GM21360 (cell line): ENCODE measurements at regions not wholly inside any gene's neighbourhood (a gene's known extent, or its start where the extent isn't known, plus 50 kb on each side); places are given as distances from the start of the nearest gene placed in this dataset.

ENCODE experiments used
- ATAC-seq: cut with Tn5 transposase; IDR thresholded peaks from one replicate; pipeline ENCODE4 v1.9.1; 2021; ENCODE audit warnings: mild to moderate bottlenecking, moderate library complexity; ENCODE audit not compliant: unreplicated experiment

DNA sequence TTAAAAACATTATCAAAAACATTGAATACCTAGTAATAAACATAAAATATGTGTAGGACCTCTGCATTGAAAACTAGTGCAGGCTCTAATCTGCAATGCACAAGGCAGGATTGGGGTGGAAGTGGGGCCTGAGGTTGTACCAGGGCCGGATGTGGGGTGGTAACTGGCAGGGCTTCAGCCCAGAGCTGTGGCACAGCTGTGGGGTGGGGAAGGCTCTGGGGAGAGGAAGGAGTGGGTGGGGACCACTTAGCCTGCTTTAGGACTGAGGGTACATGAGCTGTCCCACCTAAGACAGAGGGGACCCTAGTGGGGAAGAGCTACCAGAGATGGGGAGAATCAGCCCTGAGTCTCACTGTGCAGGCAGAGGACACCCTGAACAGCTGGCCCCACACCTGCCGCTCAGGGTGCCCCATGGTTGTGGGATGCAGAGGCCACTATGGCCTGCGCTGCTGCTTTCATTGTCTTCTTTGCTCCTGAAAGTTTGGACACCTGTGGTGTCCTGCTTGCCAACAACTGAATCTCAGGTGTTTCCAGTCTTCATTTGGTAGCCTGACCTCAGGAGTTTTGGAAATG lies 311.4 kb downstream of the TLE4 start:
- no peak for ATAC-seq

DNA sequence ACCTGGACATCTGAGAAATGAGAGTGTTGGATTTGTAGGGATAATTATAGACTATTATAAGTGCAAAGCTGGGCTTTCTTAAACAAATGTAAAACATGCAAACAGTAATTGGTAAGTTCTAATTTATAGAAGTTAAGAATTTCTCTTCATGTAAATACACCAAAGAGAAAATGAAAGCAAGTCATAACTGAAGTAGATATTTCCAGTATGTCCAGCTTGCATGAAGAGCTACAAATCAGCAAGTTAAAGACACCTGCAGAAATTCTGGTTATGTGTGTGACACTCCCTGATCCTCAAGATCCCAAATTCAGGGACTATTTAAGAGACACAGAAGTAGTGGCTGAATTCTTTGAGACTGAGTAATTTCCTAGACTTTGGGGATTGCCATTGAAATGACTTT lies 308.9 kb downstream of the TLE4 start:
- no peak for ATAC-seq

DNA sequence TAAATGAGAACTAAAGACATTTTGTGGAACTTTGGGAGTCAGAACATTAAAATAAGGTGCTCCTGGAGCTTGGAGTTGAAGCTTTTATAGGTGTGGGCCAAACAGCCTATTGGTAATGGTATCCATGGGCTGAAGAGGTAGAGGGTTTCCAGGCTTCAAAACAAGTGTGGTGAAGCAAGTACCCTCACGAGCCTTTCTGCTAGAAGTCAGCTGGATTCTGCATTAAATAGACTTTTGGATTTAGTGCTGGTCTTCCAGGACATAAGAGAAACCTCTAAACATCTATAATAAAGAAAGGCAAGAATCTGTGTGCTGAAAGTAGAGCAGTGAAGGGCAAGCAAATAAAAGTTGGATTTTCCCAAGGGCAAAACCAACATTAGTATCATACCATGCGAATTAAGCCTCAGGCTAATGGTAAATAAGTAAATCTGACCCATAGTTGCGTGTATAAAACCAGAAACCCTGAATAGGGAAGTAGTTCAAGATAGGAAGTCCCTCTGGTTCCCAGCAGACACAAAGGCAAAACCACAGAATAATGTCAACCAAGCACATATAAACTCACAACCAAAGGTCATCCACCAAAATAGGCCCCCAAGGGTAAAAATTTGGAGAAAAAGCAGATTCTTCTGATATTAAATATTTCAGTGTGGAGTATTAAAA lies 306.3 kb downstream of the TLE4 start:
- ATAC-seq = no peak

DNA sequence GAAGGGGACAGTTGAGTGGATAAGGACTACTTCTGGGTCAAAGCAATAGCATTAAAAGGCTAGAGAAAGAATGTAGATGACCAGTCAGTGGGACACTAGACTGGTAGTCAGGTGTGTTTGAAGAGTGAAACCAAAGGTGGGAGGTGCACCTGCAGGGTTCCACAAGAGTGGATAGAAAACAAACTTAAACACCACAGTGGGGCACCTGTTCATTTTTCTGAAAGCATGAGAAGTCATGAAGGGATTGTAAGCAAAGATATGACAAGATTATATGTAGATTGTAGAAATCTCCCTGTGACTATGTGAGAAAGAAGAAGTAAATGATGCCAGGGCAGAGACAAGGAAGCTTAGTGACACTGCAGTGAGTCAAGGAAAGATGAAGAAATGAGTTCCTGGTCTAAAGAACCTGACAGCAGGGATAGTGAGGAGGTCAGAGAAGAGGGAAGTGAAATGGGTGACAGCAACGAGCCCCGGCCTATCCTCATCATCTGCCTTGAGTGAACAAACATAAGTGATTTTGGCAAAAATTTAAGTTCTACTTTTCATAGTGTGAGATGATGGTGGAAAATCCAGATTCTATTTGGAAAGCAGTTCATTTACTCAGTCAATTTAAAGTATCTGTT lies 296.9 kb downstream of the TLE4 start:
- ATAC-seq = no peak

DNA sequence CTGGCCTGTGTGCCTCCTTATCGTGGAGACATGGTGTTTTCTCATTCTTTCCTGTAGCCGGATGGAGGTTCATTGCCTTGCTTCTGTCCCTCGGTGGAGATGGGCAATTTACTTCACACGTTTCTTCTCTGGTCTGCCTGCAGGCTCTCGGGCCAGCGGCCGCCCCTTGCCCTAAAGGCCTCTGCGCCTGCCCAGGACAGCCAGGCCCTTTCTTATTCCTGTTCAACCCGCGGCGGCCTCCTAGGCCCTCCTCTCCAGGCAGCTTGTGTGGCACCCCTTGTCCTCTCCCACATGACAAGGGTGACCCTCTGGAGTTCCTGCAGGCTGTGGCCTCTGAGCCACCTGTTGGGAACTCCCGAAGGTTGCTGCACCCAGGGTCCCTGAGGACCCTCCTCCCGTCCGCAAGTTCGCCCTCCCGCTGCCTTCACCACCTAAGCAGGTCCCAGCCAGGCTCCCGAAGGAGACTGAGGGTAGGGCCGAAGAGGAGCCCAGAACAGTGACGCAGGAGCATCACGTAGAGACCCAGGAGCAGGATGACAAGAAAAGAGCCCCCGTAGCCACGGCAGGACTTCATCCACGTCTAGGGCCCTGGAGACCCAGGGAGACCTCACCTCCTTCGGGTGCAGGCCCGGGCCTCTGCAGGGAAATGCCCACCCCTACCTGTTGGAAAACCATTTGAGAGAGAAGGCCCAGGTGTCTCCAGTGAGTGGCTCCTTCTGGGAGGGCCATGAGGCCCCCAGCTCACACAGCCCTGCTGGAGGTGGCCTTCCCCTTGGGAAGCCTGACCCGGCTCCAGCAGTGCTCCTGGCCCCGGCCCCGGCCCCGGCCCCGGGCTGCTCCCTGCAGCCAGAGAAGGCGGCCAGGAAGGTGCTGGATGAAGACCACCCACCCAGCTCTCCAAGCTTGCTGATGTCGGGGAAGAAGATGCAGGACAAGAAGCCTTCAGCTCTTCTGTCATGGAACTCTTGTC lies 291.4 kb downstream of the TLE4 start:
- ATAC-seq = no peak

DNA sequence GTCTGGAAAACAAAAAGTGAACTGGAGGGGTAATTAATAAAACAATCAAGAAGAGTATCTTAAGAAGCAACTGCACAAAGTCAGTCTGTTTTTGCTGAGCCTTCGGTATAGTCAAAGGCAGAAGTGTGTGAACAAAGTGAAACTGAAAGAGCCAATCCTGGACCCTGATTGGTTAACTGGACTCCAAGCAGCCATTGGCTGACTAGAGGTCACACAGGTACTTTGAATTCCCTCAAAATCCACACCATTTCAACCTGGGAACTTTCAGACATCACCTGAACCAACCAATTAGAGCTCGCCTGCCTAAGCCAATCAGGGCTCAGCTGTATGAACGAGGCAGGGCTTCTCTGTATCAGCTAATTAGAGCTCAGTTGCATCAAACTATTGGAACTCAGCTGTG lies 286.7 kb downstream of the TLE4 start:
- no peak for ATAC-seq

DNA sequence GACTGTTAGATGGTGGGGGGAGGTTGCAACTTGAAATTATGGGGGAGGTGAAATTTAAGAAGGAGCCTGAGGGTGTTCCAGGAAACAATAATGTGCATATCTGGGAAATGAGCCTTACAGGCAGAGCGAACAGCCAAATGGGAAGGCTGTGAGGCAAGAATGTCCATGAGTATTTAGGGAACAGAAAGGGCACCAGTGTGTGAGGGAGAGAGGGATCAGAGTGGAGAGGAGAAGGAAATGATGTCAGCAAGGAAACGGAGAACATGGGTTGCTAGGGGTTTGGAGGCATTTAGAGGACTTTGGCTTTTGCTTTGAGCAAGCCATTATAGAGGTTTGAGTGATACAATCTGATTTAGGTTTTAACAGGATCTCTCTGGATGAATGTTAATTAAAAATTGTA lies 285.4 kb downstream of the TLE4 start:
- no peak for ATAC-seq

DNA sequence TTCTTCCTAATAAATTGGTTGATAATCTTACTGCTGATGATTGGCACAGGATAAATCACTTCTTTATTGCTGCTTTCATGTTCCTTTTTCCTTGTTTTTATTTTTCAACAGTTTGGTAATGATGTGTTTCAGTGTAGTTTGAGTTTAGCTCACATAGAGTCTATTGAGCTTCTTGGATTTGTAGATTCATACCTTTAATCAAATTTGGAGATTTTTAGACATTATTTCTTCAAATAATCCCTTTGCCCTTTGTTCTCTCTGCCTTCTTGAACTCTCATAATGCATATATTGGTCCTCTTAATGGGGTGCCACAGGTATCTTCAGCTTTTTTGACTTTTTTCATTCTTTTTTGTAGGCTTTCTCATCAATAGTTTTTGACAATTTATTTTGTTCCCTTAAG lies 275.3 kb downstream of the TLE4 start:
- no peak for ATAC-seq

DNA sequence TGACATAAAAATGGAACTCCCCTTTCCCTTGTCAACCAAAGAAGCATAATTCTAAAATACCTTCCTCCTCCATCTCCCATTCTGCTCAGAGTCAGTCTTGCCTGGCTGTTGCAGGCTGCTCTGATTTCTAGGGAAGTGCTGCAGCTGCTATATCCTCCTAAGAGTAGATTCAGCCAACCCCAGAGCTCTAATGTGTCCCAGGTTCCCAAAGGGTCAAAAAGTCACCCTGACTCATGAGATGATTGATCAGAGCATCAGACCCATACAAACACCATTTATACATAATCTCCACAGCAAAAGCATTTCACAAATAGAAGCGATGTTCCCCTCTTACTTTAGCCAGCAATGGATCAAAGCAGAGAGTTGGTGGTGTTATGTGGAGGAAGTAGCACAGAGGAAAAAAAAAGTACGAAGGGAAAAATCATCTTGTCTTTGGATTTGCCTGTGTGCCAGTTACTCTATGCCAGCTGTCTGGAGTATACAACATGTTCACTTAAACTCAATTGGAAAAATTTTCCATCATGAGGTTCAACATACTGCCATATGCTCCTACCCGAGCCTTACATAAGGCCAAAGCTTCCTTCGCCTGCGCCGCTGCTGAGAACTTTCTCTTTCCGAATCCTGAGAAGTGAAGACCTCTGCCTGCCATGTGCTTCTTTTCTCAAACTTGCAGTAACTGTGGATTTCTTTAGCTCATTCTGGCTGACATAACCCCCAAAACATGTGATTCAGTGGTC lies 258.0 kb downstream of the TLE4 start:
- ATAC-seq = no peak

DNA sequence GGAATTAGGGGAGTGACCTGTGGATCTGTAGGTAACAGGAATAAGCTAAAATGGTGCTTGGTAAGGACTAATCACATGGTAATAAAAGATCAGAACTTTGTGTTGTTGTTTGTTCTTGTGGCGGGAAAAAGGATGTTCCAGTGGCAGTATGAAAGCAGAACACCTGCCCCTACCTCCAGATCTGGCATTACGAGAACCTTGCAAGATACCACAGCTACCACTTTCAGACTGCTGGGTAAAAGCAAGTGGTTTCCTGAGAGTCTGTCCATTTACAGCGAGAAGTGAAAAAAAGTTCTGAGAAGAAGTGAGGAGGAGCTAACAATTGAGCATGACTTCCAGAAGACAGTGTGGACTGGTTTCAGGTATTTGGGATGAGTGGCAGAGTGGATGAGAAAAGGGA lies 252.5 kb downstream of the TLE4 start:
- ATAC-seq = no peak

DNA sequence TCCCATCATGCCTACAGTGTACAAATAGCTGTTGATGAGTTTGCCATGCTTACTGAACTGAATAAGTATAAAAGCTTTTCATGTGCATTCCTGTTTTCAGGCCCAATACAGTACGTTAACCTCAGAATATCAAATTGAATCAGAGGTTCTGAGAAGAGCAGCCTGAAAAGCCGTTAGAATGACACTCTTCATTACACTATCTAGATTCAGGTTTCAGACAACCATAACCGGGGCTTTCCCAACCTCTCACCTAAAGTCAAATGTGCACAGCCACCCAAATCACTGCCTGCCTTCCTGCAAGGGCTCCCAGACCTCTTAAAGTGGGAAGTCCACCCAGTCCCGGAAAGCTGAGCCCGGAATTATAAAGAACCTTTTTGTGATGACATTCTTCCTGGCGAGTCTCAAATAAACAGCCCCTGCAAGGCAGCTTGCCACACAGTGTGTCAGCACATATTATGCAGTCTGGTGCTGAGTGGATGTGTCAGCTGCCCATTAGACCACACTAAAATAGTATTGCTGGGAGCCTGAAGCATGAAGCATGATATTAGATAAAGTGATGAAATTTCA lies 245.8 kb downstream of the TLE4 start:
- peak; percentile 85 for ATAC-seq

DNA sequence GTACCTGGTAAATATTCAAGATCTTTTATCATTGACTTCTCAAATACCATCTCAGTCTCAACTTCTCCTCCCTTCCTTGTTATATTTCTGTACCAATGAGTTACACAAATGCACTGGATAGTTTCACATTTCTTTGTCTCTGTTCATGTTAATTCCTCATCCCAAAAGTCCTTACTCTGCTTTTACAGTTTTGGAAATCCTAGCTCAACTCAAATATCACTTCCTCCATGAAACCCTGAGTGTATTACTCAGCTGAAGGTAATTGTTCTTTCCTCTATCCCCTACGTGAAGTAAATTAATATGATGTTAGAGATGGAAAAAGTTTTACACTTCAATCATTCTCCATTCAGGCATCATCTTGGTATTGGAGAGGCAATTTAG lies 241.5 kb downstream of the TLE4 start:
- ATAC-seq = no peak

DNA sequence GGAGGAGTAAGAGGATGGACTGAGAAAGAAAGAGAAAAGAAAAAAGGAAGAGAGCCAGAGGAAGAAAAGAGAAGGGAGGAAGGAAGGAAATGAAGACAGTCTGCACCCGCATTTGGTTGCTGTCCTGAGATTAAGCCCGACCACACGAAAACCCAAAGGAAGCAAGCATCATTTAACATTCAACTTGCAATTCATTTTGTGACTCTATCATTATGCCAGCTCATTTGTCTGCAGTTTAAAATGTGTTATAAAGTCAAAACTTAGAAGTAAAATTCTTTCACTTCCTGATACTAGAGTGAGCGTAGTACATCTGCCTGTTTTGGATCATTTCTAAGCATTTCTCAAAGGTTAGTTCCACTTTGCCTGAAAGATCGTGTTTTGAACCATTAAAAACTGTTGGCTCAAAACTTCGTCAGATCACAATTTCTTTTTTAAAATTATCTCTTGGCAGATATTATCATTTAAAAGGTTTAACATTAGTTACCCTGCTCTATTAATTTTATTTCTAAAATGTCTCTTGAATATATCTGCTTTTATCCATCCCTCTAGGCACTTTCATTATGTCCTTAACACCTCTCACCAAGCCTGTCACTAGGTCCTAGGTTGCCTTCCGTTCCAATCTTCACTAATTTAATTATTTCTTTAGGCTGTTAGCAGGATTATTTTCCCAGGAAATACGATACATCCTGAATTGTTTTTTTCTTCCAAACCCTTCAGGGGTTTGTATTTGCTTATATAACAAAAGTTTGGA lies 240.9 kb downstream of the TLE4 start:
- ATAC-seq = peak; percentile 79

DNA sequence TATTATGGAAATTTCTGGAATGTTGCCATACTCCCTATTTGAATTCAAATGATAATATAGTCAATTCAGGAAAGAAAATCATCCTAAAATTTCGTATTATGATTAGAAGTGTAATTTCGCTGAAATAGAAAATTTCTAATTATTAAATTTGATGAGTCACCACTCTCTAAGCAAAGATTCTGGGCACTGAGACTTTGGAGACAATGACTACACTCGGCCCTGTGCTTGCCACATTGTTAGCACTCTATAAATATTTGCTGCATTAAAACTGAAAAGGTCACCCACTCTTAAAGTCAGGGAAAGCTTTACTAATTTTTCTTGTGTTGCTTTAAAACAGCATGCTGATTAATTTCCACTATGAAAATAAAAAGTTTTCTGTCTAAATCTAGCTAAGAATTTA lies 240.3 kb downstream of the TLE4 start:
- peak; percentile 18 for ATAC-seq

DNA sequence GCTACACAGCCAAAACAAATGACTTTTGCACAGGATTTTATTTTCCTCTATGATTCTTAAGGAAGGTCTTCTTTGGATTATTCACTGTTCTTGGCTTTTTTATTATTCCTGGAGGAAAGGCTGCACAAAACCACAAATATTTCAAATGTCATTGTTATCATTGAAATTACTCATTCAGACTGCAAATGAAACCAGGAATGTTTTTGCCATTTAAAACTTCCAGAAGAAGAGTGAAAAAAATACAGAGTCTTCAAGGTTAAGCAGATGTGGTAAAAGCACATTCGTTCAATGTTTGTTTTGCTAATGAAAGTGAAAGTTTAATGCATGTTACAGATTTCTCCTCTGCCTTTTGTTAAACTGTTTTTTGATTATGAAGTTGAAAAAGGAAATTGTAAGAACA lies 238.2 kb downstream of the TLE4 start:
- no peak for ATAC-seq

DNA sequence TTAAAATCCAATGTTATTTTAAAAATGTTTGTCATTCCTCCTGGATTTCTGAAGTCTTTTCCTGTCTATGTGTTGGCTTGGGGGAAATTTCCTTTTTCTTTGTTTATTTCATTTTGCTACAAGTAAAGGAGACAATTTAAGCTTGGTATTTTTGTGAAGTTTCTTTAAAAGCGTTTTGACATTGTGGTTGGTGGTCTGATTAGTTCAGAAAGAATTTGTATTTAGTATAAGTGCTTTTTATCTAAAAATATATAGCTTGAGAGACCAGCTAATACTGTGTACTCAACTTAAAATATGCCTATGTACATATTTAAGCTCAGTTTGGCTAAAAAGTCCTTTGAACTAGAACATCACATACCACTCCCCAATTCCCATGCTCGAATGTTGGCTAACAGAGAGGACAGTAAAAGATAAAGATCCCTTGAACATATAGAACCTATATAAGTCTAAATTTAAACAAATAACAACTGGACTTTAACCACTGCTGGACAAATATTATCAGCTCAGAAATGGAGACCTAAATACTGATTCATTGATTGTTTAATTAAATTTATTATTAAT lies 237.6 kb downstream of the TLE4 start:
- ATAC-seq = no peak

DNA sequence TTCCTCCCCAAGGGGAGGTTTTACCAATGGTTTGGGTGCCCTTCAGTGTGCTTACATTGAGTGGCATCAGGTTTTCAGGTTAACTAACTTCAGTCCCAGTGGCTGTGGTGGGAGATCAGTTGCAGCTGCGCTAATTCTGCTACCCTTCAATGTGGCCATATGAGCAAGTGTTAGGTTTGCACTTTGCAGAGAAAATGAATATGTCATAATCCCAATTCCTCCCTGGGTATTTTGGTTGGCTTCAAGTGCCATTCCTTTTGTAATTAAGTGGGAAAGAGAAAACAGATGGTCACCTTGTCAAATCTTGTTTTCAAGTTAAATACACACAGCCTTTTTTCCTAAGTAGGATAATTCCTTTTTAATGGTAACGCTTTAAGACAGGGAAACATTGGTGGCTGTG lies 236.2 kb downstream of the TLE4 start:
- ATAC-seq = no peak

DNA sequence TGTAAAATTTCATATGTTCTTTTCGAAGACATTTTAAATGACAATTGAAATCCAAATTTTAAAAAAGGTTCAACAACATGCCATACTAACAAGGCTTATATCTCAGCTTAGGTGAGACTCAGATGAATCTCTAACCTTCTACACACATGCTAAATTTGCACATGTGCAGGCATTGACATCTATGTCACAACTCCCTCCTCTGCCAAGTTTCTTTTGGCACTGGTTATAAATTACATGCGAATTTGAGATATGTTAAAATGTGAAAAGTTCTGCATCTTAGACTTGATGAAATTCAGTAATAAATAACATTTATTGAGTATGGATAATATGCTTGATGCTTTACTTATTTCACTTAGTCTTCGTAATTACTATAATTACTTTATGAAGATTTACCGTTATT lies 234.3 kb downstream of the TLE4 start:
- no peak for ATAC-seq

DNA sequence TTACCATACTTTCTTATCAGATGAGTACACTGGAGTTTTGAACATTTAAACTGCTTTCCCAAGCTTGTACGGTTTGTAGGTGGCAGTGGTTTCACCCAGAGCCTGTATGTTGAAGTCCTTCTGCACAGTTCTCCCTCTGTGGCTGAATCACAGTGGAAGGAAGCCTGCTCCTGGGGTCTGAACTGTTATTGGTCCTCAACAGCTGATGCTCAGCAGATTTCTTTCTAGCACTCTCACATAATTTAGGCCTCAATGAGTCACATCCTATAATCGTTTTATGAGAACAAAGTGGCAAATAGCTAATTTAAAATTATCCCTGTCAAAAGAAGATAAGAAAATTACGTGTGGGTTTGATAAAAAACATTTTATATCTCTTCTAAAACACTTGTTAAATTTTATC lies 229.7 kb downstream of the TLE4 start:
- no peak for ATAC-seq

DNA sequence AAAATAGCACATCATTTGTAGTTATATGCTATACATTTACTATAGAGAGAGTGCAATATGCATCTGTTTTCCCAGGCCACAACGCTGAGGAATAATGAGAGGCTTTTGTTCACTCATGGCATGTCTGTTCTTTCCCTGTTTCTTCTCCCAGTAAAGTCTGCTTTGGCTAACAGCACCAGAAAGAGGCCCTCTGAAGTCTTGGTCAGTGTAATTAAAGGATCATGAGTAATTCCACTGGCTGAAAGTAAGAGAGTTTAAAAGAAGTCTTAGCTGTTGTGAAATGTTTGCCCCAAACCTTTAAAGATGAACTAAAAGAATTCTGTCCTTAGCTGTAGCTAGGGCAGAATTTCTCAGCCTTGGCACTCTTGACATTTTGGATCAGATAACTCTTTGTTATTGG lies 228.8 kb downstream of the TLE4 start:
- no peak for ATAC-seq
